T1000 (cell line): ENCODE measurements at regions not wholly inside any gene's neighbourhood (a gene's known extent, or its start where the extent isn't known, plus 50 kb on each side); places are given as distances from the start of the nearest gene placed in this dataset.
"Not testable (repeated sequence)": the region's sequence is repeated elsewhere in the genome, so short reads cannot be mapped to it uniquely, and the experiment has no call there.

ENCODE experiments used
- DNase-seq: peaks from one replicate; lab custom pipeline; 2025; ENCODE audit warnings: mixed read lengths; lab: John Stamatoyannopoulos, UW

GRCh38 chr4:101418466-101418865, 71.1 kb upstream of the PPP3CA start:
- DNase-seq, result no peak

- no peak for DNase-seq
These were observed 70.7 kb upstream of the PPP3CA start for GRCh38 chr4:101418055-101418454.

- no peak for DNase-seq
These were observed 69.7 kb upstream of the PPP3CA start for GRCh38 chr4:101417046-101417445.

- DNase-seq, result no peak
These were observed 68.6 kb upstream of the PPP3CA start for GRCh38 chr4:101415962-101416361.

GRCh38 chr4:101414496-101414895, 67.2 kb upstream of the PPP3CA start:
- DNase-seq, result no peak

GRCh38 chr4:101411926-101412325, 64.6 kb upstream of the PPP3CA start:
- no peak for DNase-seq

- not testable (repeated sequence) for DNase-seq
These were observed 64.1 kb upstream of the PPP3CA start for GRCh38 chr4:101411281-101411910.

GRCh38 chr4:101400096-101400495, 52.8 kb upstream of the PPP3CA start:
- no peak for DNase-seq

- no peak for DNase-seq
These were observed 51.5 kb upstream of the PPP3CA start for GRCh38 chr4:101398807-101399206.
